ENCODE measurements at regions not wholly inside any gene's neighbourhood (a gene's known extent, or its start where the extent isn't known, plus 50 kb on each side); places are given as distances from the start of the nearest gene placed in this dataset.

- TF ChIP-seq CTCF (conservative IDR thresholded peaks at IDR 0.05; ENCODE audit: low read length) (no peak), EZH2phosphoT487 (IDR thresholded peaks at IDR 0.05; ENCODE audit: borderline replicate concordance) (no peak)
Observed at GRCh38 chr11:109350091-109350490, 71.9 kb upstream of the C11orf87 start.
